ENCODE measurements at regions not wholly inside any gene's neighbourhood (a gene's known extent, or its start where the extent isn't known, plus 50 kb on each side); places are given as distances from the start of the nearest gene placed in this dataset.
"Not testable (repeated sequence)": the region's sequence is repeated elsewhere in the genome, so short reads cannot be mapped to it uniquely, and the experiment has no call there.

- DNase-seq, result not testable (repeated sequence)
Measured at GRCh38 chr15:30845536-30845935, 58.2 kb upstream of the FAN1 start.

Data from NCI-H524 (cell line).